Activated CD4-positive, CD25-positive, alpha-beta regulatory T cell treated with anti-CD3 and anti-CD28 coated beads, Interleukin-2, amount 50 U/mL, for 24 hours (primary cell): ENCODE measurements at regions not wholly inside any gene's neighbourhood (a gene's known extent, or its start where the extent isn't known, plus 50 kb on each side); places are given as distances from the start of the nearest gene placed in this dataset.
"Not testable (repeated sequence)": the region's sequence is repeated elsewhere in the genome, so short reads cannot be mapped to it uniquely, and the experiment has no call there.

Source experiments
- ATAC-seq, 2 donors: fragments of 150-1000 bp; cut with Tn5 transposase; one replicate each; pipeline ENCODE4 v1.10.0; 2021; ENCODE audit warnings: mild to moderate bottlenecking in 1 of 2, moderate library complexity in 1 of 2

DNA sequence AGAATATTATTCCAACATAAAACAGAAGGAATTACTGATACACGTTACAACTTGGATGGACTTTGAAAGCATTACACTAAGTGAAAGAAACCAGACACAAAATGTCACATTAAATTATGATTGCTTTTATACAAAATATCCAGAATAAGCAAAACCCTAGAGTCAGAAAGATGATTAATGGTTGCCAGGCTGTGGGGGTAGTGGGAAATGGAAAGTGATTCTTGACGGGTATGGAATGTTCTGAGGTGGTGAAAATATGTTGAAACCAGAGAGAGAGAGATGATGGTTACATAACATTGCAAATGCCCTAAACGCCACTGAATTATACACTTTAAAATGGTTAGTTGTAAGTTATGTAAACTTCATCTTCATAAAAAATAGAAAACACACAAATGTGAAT, 1057.2 kb upstream of the TMEFF2 start:
- ATAC-seq: no peak

DNA sequence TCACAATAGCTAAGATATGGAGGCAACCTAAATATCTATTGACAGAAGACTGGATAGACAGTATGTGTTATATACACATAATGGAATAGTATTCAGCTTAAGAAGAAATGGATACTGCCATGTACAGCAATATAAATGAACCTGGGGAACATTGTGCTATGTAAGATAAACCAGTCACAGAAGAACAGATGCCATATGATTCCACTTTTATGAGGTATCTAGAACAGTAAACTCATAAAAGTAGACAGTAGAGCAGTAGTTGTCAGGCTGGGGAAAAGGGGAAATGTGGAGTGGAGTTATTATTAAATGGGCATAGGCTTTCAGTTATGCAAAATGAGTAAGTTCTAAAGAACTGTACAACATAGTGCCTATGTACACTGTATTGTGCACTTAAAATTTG, 1055.7 kb upstream of the TMEFF2 start:
- no peak for ATAC-seq

- no peak for ATAC-seq
These were observed 1046.0 kb upstream of the TMEFF2 start for GRCh38 chr2:193240752-193241151.

- no peak for ATAC-seq
These were observed 1036.9 kb upstream of the TMEFF2 start for GRCh38 chr2:193231634-193232033.

DNA sequence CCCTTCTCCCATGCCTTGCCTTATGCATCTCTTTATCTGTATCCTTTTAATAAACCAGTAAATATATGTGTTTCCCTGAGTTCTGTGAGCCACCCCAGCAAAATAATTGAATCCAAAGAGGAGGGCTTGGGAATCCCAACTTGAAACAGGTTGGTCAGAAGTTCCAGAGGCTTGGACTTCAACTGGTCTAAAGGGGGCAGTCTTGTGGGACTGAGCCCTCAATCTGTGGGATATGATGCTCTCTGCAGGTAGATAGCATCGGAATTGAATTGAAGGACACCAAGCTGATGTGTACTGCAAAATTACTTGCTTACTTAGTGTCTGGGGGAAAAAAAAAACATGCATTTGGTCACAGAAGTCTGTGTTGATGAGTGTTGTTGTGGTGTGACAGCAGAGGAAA, 1033.5 kb upstream of the TMEFF2 start:
- no peak for ATAC-seq

GRCh38 chr2:193222454-193222853, 1027.7 kb upstream of the TMEFF2 start:
- no peak for ATAC-seq

GRCh38 chr2:193219413-193219812, 1024.7 kb upstream of the TMEFF2 start:
- no peak for ATAC-seq

GRCh38 chr2:193201583-193201982, 1006.9 kb upstream of the TMEFF2 start:
- ATAC-seq: no peak

- no peak for ATAC-seq
These were observed 1004.6 kb upstream of the TMEFF2 start for GRCh38 chr2:193199322-193199721.

DNA sequence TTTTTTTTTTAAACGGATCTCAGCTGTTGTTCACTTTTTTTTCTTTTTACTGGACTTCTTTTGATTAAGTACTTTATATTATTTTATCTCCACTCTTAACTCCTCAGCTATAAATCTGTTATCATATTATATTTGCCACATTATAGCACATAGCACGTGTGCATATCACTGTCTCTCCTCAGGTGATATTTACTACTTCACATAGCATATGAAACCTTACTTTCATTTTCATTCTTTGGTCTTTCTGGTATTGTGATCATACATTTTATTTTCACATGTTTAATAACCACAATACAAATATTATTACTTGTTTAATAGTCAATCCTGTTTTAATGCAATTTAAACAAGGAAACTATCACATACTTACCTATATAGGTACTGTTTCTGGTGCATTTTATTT, 993.1 kb upstream of the TMEFF2 start:
- ATAC-seq: no peak

DNA sequence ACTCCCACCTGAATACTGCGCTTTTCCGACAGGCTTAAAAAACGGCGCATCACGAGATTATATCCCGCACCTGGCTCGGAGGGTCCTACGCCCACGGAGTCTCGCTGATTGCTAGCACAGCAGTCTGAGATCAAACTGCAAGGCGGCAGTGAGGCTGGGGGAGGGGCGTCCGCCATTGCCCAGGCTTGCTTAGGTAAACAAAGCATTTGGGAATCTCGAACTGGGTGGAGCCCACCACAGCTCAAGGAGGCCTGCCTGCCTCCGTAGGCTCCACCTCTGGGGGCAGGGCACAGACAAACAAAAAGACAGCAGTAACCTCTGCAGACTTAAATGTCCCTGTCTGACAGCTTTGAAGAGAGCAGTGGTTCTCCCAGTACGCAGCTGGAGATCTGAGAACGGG, 976.2 kb upstream of the TMEFF2 start:
- ATAC-seq: not testable (repeated sequence)

DNA sequence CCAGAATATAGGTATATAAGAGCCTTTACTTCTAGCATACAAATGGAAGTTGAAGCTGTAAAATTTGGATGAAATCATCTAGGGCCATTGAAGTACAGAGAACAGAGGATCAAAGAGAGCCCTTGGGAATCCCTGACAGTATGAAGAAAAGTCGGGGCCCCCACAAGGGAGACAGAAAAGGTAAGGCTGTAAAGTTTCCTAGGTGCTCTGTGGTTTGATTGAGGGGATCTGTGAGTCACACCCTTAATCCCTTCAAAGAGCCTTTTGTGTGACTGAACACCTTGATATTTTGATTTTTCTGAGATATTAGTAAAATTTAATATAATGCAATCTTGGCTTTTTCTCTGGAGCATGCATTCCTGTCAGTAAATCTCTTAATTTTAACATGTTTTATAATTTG, 961.7 kb upstream of the TMEFF2 start:
- ATAC-seq: no peak

DNA sequence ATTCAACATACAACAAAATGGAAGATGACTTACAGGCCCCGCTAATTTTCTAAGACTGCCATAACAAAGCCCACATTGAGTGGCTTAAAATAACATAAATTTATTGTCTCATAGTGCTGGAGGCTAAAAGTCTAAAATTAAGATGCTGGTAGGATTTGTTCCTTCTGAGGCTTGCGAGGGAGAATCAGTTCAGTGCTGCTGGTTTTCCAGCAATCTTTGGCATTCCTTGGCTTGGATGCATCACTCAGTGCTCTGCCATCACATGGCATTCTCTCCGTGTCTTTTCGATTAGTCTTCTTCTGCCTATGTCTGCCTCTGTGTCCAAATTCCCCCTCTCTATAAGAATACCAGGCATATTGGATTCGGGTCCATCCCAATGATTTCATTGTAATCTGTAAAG, 959.3 kb upstream of the TMEFF2 start:
- ATAC-seq: no peak

GRCh38 chr2:193153576-193153975, 958.8 kb upstream of the TMEFF2 start:
- no peak for ATAC-seq

DNA sequence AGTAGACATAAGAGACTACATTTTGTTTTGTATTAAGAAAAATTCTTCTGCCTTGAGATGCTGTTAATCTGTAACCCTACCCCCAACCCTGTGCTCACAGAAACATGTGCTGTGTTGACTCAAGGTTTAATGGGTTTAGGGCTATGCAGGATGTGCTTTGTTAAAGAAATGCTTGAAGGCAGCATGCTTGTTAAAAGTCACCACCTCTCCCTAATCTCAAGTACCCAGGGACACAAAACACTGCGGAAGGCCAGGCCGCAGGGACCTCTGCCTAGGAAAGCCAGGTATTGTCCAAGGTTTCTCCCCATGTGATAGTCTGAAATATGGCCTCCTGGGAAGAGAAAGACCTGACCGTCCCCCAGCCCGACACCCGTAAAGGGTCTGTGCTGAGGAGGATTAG, 947.7 kb upstream of the TMEFF2 start:
- ATAC-seq: not testable (repeated sequence)

DNA sequence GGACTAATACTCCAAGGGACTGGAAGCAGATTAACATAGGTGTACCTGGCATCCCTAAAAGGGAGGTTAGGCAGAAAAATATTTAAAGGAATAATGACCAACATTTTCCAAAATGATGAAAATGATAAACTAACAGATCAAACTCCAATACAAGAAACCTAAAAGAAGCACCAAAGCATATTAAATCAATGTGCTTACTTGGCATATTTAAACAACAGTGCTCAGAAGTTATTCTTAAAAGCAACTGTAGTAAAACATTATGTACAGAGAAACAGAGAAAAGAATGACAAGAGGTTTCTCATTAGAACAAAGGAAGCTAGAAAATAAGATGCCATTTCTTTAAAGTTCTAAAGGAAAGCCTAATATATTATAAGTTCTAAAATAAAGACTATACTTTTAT, 947.3 kb upstream of the TMEFF2 start:
- no peak for ATAC-seq

- not testable (repeated sequence) for ATAC-seq
These were observed 946.2 kb upstream of the TMEFF2 start for GRCh38 chr2:193140895-193141294.

DNA sequence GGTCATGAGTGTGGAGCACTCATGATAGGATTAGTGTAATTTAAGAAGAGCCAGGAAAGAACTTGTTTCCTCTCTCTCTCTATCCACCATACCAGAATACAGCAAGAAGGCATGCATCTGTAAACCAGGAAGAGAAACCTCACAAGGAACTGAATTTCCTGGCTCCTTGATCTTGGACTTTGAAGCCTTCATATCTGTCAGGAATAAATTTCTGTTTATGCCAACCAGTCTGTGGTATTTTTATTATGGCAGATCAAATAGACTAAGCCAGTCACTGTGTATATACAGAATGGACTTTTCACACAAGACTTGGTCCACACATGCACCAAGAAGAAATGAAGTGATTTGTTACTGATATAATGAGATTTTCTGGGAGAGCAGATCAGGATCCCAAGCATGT, 930.1 kb upstream of the TMEFF2 start:
- ATAC-seq: no peak

DNA sequence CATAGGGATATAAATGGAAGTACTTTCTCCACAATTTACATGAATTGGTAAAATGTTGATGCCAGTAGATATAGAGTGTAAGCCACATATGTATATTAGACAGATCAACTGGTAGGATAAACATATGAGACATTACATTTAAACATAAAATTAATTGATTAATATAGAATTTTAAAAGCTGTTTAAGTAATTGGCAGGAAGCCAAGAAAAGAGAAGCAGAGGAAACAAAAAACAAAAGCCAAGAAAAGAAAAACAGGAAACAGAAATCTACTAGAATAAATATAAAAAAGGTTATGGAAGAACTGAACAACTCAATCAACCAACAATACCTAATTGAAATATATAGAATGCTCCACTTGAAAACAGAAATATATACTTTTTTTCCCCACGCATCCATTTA, 920.1 kb upstream of the TMEFF2 start:
- ATAC-seq: no peak

DNA sequence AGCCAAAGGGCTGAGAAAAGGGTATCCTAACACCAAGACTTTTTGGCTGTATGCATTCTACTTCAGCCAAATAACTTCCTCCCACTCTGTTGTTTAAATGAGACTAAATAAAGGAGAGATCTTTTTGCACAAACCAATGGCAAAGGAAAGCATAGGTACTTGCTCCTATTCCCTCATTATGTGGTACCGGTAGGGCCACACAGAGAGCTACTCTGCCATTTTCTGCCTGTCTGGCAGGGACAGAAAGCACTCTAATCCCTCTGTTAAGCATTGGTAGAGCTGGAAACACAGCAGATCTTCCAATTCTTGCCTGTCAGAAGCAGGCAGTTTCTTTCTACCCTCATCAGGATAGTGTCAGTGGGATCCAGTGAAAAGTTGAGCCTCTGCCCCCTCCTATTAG, 918.3 kb upstream of the TMEFF2 start:
- no peak for ATAC-seq

- no peak for ATAC-seq
These were observed 908.3 kb upstream of the TMEFF2 start for GRCh38 chr2:193103064-193103463.

DNA sequence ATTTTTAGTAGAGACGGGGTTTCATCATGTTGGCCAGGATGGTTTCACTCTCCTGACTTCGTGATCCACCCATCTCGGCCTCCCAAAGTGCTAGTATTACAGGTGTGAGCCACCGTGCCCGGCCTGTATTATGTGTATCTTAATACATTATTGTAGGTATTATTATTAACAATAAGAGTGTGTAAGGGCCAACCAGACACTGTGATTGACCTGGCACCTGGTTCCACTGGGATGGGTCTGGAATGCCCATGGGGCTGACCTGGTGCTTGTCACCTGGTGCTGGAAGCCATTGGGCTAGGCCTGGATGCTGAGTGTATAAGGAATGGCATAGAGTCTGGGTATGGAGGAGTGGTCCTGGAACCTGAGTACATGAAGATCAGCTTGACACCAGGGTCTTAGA, 906.9 kb upstream of the TMEFF2 start:
- no peak for ATAC-seq

DNA sequence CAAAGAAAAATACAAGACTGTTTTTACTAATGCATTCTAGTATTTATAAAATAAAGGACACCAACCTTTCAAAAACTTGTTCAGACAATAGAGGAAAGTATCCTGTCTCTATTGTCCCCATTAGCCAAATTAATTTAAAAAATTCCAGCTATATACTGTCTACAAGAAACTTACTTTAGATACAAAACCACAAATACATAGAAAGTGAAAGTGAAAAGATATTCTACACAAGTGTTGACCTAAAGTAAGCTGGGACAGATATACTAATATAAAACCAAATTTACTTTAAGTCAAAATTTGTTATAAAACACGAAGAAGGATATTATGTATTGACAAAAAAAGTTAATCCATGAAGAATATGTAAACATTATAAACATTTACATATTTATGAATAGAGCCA, 893.3 kb upstream of the TMEFF2 start:
- ATAC-seq: no peak

GRCh38 chr2:193076995-193077394, 882.3 kb upstream of the TMEFF2 start:
- ATAC-seq: no peak

GRCh38 chr2:193074933-193075332, 880.2 kb upstream of the TMEFF2 start:
- no peak for ATAC-seq

GRCh38 chr2:193072647-193073046, 877.9 kb upstream of the TMEFF2 start:
- ATAC-seq: no peak
